ENCODE measurements at regions not wholly inside any gene's neighbourhood (a gene's known extent, or its start where the extent isn't known, plus 50 kb on each side); places are given as distances from the start of the nearest gene placed in this dataset.

GRCh38 chr1:58310469-58310868 lies 236.1 kb downstream of the OMA1 start:
- H3K4me3 ChIP-seq (ENCODE audit: low read depth, low read length) = no peak overlapping the region
- H3K9me3 ChIP-seq (ENCODE audit: severe bottlenecking) = no peaks in the 10 kb centered on the region
- H3K27ac ChIP-seq = no peak overlapping the region
- no peak for TF ChIP-seq CTCF (IDR thresholded peaks at IDR 0.05; ENCODE audit: low read depth, low read length)
- no peak for DNase-seq
- no peaks in the 10 kb centered on the region for H3K36me3 ChIP-seq
- H3K27me3 ChIP-seq (ENCODE audit: insufficient read depth, low read depth, severe bottlenecking) = no peaks in the 10 kb centered on the region

GRCh38 chr1:58308206-58308605 lies 238.3 kb downstream of the OMA1 start:
- H3K36me3 ChIP-seq = no peaks in the 10 kb centered on the region
- no peak for TF ChIP-seq CTCF (IDR thresholded peaks at IDR 0.05; ENCODE audit: low read depth, low read length)
- H3K4me3 ChIP-seq (ENCODE audit: low read depth, low read length) = no peak overlapping the region
- H3K27me3 ChIP-seq (ENCODE audit: insufficient read depth, low read depth, severe bottlenecking) = no peaks in the 10 kb centered on the region
- no peak overlapping the region for H3K27ac ChIP-seq
- no peaks in the 10 kb centered on the region for H3K9me3 ChIP-seq (ENCODE audit: severe bottlenecking)
- no peak for DNase-seq

- H3K27ac ChIP-seq = no peak overlapping the region
- DNase-seq = no peak
- no peak overlapping the region for H3K4me3 ChIP-seq (ENCODE audit: low read depth, low read length)
- H3K9me3 ChIP-seq (ENCODE audit: severe bottlenecking) = no peaks in the 10 kb centered on the region
- no peak for TF ChIP-seq CTCF (IDR thresholded peaks at IDR 0.05; ENCODE audit: low read depth, low read length)
- H3K36me3 ChIP-seq = no peaks in the 10 kb centered on the region
- H3K27me3 ChIP-seq (ENCODE audit: insufficient read depth, low read depth, severe bottlenecking) = no peaks in the 10 kb centered on the region
Measured at GRCh38 chr1:58307431-58307830, 239.1 kb downstream of the OMA1 start.

GRCh38 chr1:58305622-58306021 lies 240.9 kb downstream of the OMA1 start:
- H3K27ac ChIP-seq = no peak overlapping the region
- H3K27me3 ChIP-seq (ENCODE audit: insufficient read depth, low read depth, severe bottlenecking) = no peaks in the 10 kb centered on the region
- no peak for TF ChIP-seq CTCF (IDR thresholded peaks at IDR 0.05; ENCODE audit: low read depth, low read length)
- H3K36me3 ChIP-seq = no peaks in the 10 kb centered on the region
- no peak for DNase-seq
- no peak overlapping the region for H3K4me3 ChIP-seq (ENCODE audit: low read depth, low read length)
- no peaks in the 10 kb centered on the region for H3K9me3 ChIP-seq (ENCODE audit: severe bottlenecking)

GRCh38 chr1:58304346-58304975 lies 242.1 kb downstream of the OMA1 start:
- no peak for DNase-seq
- TF ChIP-seq CTCF (IDR thresholded peaks at IDR 0.05; ENCODE audit: low read depth, low read length) = no peak
- Histone ChIP-seq H3K27me3 (ENCODE audit: insufficient read depth, low read depth, severe bottlenecking) (no peaks in the 10 kb centered on the region), H3K4me3 (ENCODE audit: low read depth, low read length) (no peak overlapping the region), H3K36me3 (no peaks in the 10 kb centered on the region), H3K27ac (no peak overlapping the region), H3K9me3 (ENCODE audit: severe bottlenecking) (no peaks in the 10 kb centered on the region)

- H3K27me3 ChIP-seq (ENCODE audit: insufficient read depth, low read depth, severe bottlenecking) = no peaks in the 10 kb centered on the region
- TF ChIP-seq CTCF (IDR thresholded peaks at IDR 0.05; ENCODE audit: low read depth, low read length) = no peak
- no peaks in the 10 kb centered on the region for H3K36me3 ChIP-seq
- no peak for DNase-seq
- no peak overlapping the region for H3K4me3 ChIP-seq (ENCODE audit: low read depth, low read length)
- H3K9me3 ChIP-seq (ENCODE audit: severe bottlenecking) = no peaks in the 10 kb centered on the region
- no peak overlapping the region for H3K27ac ChIP-seq
Measured at GRCh38 chr1:58303841-58304240, 242.7 kb downstream of the OMA1 start.
